Hepatocyte (in vitro differentiated cells): ENCODE measurements at regions not wholly inside any gene's neighbourhood (a gene's known extent, or its start where the extent isn't known, plus 50 kb on each side); places are given as distances from the start of the nearest gene placed in this dataset.

Experiments used
- EZH2 ChIP-seq: fragments of 200-600 bp; sonication (generic); IDR thresholded peaks from 2 replicates; pipeline ENCODE4 v1.6.1; 2016; ENCODE audit warnings: antibody characterized with exemption, mild to moderate bottlenecking, borderline replicate concordance
- EZH2phosphoT487 ChIP-seq: fragments of 200-600 bp; sonication (generic); IDR thresholded peaks from one replicate; pipeline ENCODE4 v1.6.1; 2018; ENCODE audit warnings: antibody characterized with exemption, mild to moderate bottlenecking, low read depth, moderate library complexity; ENCODE audit not compliant: unreplicated experiment, severe bottlenecking
- TF ChIP-seq, protein P1 (sequence below): fragments of 200-600 bp; sonication (generic); IDR thresholded peaks from 2 replicates; pipeline ENCODE4 v1.5.1; 2016; ENCODE audit warnings: antibody characterized with exemption, mild to moderate bottlenecking; ENCODE audit not compliant: poor library complexity

DNA sequence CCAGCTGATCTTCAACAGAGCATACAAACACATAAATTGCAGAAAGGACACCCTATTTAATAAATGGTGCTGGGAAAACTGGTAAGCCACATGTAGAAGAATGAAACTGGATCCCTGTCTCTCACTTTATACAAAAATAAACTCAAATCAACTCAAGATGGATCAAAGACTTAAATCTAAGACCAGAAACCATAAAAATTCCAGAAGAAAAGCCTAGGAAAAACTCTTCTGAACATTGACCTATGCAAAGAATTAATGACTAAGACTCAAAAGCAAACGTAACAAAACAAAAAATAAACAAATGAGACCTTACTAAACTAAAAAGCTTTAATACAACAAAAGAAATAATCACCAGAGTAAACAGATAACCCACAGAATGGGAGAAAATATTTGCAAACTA lies 74.5 kb upstream of the ABCC4 start:
- TF ChIP-seq, protein P1, sequence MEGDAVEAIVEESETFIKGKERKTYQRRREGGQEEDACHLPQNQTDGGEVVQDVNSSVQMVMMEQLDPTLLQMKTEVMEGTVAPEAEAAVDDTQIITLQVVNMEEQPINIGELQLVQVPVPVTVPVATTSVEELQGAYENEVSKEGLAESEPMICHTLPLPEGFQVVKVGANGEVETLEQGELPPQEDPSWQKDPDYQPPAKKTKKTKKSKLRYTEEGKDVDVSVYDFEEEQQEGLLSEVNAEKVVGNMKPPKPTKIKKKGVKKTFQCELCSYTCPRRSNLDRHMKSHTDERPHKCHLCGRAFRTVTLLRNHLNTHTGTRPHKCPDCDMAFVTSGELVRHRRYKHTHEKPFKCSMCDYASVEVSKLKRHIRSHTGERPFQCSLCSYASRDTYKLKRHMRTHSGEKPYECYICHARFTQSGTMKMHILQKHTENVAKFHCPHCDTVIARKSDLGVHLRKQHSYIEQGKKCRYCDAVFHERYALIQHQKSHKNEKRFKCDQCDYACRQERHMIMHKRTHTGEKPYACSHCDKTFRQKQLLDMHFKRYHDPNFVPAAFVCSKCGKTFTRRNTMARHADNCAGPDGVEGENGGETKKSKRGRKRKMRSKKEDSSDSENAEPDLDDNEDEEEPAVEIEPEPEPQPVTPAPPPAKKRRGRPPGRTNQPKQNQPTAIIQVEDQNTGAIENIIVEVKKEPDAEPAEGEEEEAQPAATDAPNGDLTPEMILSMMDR = no peak
- TF ChIP-seq EZH2phosphoT487 (no peak), EZH2 (no peak)
